Hepatocyte (in vitro differentiated cells): ENCODE measurements at regions not wholly inside any gene's neighbourhood (a gene's known extent, or its start where the extent isn't known, plus 50 kb on each side); places are given as distances from the start of the nearest gene placed in this dataset.

Experiments used
- DNase-seq: peaks from one replicate; pipeline ENCODE4 v3.0.0-alpha.2; 2016; ENCODE audit warnings: low spot score
- H2AFZ ChIP-seq: fragments of 200-600 bp; sonication (generic); 2 replicates; pipeline ENCODE4 v1.6.0; 2016; ENCODE audit warnings: antibody characterized with exemption, mild to moderate bottlenecking
- H3K27ac ChIP-seq: fragments of 200-600 bp; sonication (generic); 2 replicates; pipeline ENCODE4 v1.5.1; 2016; ENCODE audit warnings: mild to moderate bottlenecking
- H3K27me3 ChIP-seq: fragments of 200-600 bp; sonication (generic); 2 replicates; pipeline ENCODE4 v1.6.1; 2016
- H3K36me3 ChIP-seq: fragments of 200-600 bp; sonication (generic); replicated peaks from 2 replicates; pipeline ENCODE4 v1.5.1; 2016; ENCODE audit warnings: low read depth; ENCODE audit not compliant: insufficient read depth
- H3K4me1 ChIP-seq: fragments of 200-600 bp; sonication (generic); 2 replicates; pipeline ENCODE4 v1.5.1; 2016; ENCODE audit warnings: mild to moderate bottlenecking, moderate library complexity; ENCODE audit not compliant: insufficient read depth
- H3K4me2 ChIP-seq: fragments of 200-600 bp; sonication (generic); 2 replicates; pipeline ENCODE4 v1.6.0; 2016
- H3K4me3 ChIP-seq: fragments of 200-600 bp; sonication (generic); 2 replicates; pipeline ENCODE4 v1.5.1; 2016; ENCODE audit warnings: mild to moderate bottlenecking
- H3K79me2 ChIP-seq: fragments of 200-600 bp; sonication (generic); 2 replicates; pipeline ENCODE4 v1.6.0; 2017; ENCODE audit warnings: mild to moderate bottlenecking
- H3K9me2 ChIP-seq: fragments of 200-600 bp; sonication (generic); replicated peaks from 2 replicates; pipeline ENCODE4 v1.6.0; 2017; ENCODE audit warnings: mild to moderate bottlenecking; ENCODE audit not compliant: insufficient read depth
- H3K9me3 ChIP-seq: fragments of 200-600 bp; sonication (generic); 2 replicates; pipeline ENCODE4 v1.5.1; 2016; ENCODE audit warnings: low read depth, mild to moderate bottlenecking
- H4K20me1 ChIP-seq: fragments of 200-600 bp; sonication (generic); 2 replicates; pipeline ENCODE4 v1.6.0; 2016; ENCODE audit warnings: mild to moderate bottlenecking; ENCODE audit not compliant: insufficient read depth, poor library complexity, severe bottlenecking
- EZH2 ChIP-seq: fragments of 200-600 bp; sonication (generic); IDR thresholded peaks from 2 replicates; pipeline ENCODE4 v1.6.1; 2016; ENCODE audit warnings: antibody characterized with exemption, mild to moderate bottlenecking, borderline replicate concordance
- EZH2phosphoT487 ChIP-seq: fragments of 200-600 bp; sonication (generic); IDR thresholded peaks from one replicate; pipeline ENCODE4 v1.6.1; 2018; ENCODE audit warnings: antibody characterized with exemption, mild to moderate bottlenecking, low read depth, moderate library complexity; ENCODE audit not compliant: unreplicated experiment, severe bottlenecking
- WGBS: methylation state at CpG from one replicate; pipeline ENCODE4 v1.1.6; 2016; ENCODE audit warnings: low lambda C conversion rate; ENCODE audit errors: missing lambda C conversion rate; 5-methylcytosine and 5-hydroxymethylcytosine counted together
- TF ChIP-seq, protein P1 (sequence below): fragments of 200-600 bp; sonication (generic); IDR thresholded peaks from 2 replicates; pipeline ENCODE4 v1.5.1; 2016; ENCODE audit warnings: antibody characterized with exemption, mild to moderate bottlenecking; ENCODE audit not compliant: poor library complexity

DNA sequence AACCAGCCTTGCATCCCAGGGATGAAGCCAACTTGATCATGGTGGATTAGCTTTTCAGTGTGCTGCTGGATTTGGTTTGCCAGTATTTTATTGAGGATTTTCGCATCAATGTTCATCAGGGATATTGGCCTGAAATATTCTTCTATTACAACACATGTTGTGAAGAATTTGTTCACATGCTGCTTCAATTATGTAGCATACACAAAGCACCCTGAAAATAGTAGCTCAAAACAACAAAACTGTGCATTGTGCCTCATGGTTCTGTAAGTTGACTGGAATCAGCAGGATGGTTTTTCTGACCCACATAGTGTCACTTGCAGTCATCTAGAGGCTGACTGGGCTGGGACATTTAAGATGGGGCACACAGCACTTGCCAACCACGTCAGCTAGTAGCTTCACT is 193.9 kb downstream of the SYK start:
- H3K27ac ChIP-seq: no peak overlapping the region
- H3K9me2 ChIP-seq: no peaks in the 10 kb centered on the region
- WGBS: 81% methylated on average over 2 of the region's 2 CpGs
- H3K4me2 ChIP-seq: no peak overlapping the region
- no peaks in the 10 kb centered on the region for H4K20me1 ChIP-seq
- TF ChIP-seq EZH2phosphoT487: no peak
- TF ChIP-seq, protein P1, sequence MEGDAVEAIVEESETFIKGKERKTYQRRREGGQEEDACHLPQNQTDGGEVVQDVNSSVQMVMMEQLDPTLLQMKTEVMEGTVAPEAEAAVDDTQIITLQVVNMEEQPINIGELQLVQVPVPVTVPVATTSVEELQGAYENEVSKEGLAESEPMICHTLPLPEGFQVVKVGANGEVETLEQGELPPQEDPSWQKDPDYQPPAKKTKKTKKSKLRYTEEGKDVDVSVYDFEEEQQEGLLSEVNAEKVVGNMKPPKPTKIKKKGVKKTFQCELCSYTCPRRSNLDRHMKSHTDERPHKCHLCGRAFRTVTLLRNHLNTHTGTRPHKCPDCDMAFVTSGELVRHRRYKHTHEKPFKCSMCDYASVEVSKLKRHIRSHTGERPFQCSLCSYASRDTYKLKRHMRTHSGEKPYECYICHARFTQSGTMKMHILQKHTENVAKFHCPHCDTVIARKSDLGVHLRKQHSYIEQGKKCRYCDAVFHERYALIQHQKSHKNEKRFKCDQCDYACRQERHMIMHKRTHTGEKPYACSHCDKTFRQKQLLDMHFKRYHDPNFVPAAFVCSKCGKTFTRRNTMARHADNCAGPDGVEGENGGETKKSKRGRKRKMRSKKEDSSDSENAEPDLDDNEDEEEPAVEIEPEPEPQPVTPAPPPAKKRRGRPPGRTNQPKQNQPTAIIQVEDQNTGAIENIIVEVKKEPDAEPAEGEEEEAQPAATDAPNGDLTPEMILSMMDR: no peak
- no peak for TF ChIP-seq EZH2
- no peaks in the 10 kb centered on the region for H3K27me3 ChIP-seq
- no peak for DNase-seq
- H3K79me2 ChIP-seq: no peaks in the 10 kb centered on the region
- no peaks in the 10 kb centered on the region for H3K9me3 ChIP-seq
- no peaks in the 10 kb centered on the region for H3K36me3 ChIP-seq
- H3K4me1 ChIP-seq: no peaks in the 10 kb centered on the region
- no peak overlapping the region for H3K4me3 ChIP-seq
- H2AFZ ChIP-seq: no peak overlapping the region

DNA sequence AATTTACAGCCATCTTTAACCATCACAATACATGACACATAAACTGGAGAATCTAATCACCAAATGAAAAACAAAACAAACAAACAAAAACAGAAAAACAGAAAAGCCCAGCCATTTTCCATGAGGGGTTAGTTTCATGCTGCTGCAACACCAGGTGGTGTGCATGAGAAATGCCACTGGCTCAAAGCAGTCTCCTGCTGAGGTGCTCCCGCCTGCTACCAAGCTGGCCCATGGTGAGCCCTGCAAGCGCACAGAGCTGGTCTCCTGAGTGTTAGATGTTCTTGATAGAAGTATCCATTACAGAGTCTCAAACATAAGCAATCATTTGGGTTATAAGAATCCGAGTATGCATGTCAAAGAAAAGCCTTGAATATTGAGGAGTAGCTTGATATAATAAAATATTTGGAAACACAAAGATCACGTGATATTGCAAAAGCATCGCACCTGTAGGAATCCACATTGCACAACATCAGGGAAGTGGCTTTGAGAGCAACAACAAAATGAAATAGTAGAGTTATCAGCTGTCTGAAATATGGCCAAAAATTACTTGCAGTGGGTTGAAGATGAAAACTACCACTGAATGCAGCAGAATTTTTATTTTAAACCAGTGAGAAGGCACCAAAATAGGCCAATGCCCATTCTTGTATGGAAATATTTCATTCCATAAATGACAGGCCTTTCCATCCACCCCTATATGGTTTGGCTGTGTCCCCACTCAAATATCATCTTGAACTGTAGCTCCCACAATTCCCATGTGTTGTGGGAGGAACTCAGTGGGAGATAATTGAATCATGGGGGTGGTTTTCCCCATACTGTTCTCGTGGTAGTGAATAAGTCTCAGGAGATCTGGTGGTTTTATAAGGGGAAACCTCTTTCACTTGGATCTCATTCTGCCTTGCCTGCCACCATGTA is 194.8 kb downstream of the SYK start:
- no peak for TF ChIP-seq EZH2
- TF ChIP-seq, protein P1: no peak
- no peak for TF ChIP-seq EZH2phosphoT487
- no peak overlapping the region for H3K27ac ChIP-seq
- no peaks in the 10 kb centered on the region for H3K4me1 ChIP-seq
- no peaks in the 10 kb centered on the region for H4K20me1 ChIP-seq
- WGBS: 91% methylated on average over 6 of the region's 6 CpGs
- no peak overlapping the region for H3K4me2 ChIP-seq
- no peaks in the 10 kb centered on the region for H3K27me3 ChIP-seq
- H3K36me3 ChIP-seq: no peaks in the 10 kb centered on the region
- H3K79me2 ChIP-seq: no peaks in the 10 kb centered on the region
- H3K4me3 ChIP-seq: no peak overlapping the region
- no peaks in the 10 kb centered on the region for H3K9me2 ChIP-seq
- H3K9me3 ChIP-seq: no peaks in the 10 kb centered on the region
- no peak overlapping the region for H2AFZ ChIP-seq
- no peak for DNase-seq

DNA sequence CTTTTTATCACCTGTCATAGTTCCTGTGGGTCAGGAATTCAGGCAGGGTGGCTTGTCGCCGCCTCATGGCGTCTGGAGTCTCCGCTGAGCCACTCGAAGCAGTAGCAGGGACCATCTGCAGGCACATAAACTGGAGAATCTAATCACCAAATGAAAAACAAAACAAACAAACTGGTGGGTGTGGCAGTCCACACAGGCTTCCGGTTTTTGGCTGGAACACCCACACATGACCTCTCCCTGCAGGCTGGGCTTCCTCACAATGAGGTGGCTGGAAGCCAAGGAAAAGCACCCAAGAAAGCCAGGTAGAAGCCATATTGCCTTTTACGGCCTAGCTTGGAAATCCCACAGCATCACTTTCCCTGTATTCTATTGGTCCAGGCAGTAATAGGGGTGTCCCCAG is 197.0 kb downstream of the SYK start:
- Histone ChIP-seq H3K27me3 (no peaks in the 10 kb centered on the region), H3K4me2 (no peak overlapping the region), H2AFZ (no peak overlapping the region), H3K9me3 (no peaks in the 10 kb centered on the region), H3K79me2 (no peaks in the 10 kb centered on the region), H3K36me3 (no peaks in the 10 kb centered on the region), H3K4me1 (no peaks in the 10 kb centered on the region), H4K20me1 (no peaks in the 10 kb centered on the region), H3K27ac (no peak overlapping the region), H3K9me2 (no peaks in the 10 kb centered on the region), H3K4me3 (no peak overlapping the region)
- WGBS: 92% methylated on average over 7 of the region's 7 CpGs
- TF ChIP-seq EZH2 (no peak), EZH2phosphoT487 (no peak)
- TF ChIP-seq, protein P1: no peak
- no peak for DNase-seq
